ENCODE measurements at regions not wholly inside any gene's neighbourhood (a gene's known extent, or its start where the extent isn't known, plus 50 kb on each side); places are given as distances from the start of the nearest gene placed in this dataset.
"Not testable (repeated sequence)": the region's sequence is repeated elsewhere in the genome, so short reads cannot be mapped to it uniquely, and the experiment has no call there.

DNA sequence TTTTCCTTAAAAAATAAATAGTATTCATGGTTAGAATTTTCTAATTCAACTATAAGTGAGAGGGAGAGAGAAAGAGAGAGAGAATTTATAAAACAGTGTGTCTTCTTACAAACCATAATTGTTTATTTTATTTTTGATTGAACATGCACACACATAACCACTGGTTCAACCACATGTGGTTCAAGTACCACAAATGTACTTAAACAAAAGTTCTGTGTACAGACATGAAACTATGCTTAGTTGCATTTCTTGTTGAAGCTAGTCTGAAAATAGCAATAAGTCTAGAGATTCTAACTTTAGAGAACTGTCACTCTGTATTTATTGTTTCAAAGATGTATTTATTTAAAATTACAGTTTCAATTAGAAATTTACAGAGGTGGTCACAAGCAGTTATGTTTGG lies 130.6 kb upstream of the PDE4D start:
- Histone ChIP-seq H3K9me3 (no peaks in the 10 kb centered on the region), H3K4me3 (no peak overlapping the region)
- DNase-seq = no peak

GRCh38 chr5:60023255-60023654 lies 129.7 kb upstream of the PDE4D start:
- TF ChIP-seq POLR2A (IDR thresholded peaks at IDR 0.05) (no peak), CTCF (IDR thresholded peaks at IDR 0.05) (no peak)
- Histone ChIP-seq H3K36me3 (no peaks in the 10 kb centered on the region), H3K27ac (no peak overlapping the region), H3K27me3 (no peaks in the 10 kb centered on the region), H3K4me1 (no peaks in the 10 kb centered on the region), H3K4me3 (no peak overlapping the region), H3K9me3 (no peaks in the 10 kb centered on the region)
- no peak for DNase-seq
- intact Hi-C loops (cut with DNase I) = no loop called here

More for the DNA sequence above, 130.6 kb upstream of the PDE4D start:
- TF ChIP-seq CTCF (IDR thresholded peaks at IDR 0.05) (no peak), POLR2A (IDR thresholded peaks at IDR 0.05) (no peak)
- Histone ChIP-seq H3K27me3 (no peaks in the 10 kb centered on the region), H3K27ac (no peak overlapping the region), H3K36me3 (no peaks in the 10 kb centered on the region), H3K4me1 (no peaks in the 10 kb centered on the region)
- intact Hi-C loops (cut with DNase I) = no loop called here

- H3K36me3 ChIP-seq = no peaks in the 10 kb centered on the region
- no peaks in the 10 kb centered on the region for H3K27me3 ChIP-seq
- intact Hi-C loops (cut with DNase I) = no loop called here
- no peak overlapping the region for H3K27ac ChIP-seq
- no peak for TF ChIP-seq CTCF (IDR thresholded peaks at IDR 0.05)
- TF ChIP-seq POLR2A (IDR thresholded peaks at IDR 0.05) = no peak
- no peaks in the 10 kb centered on the region for H3K4me1 ChIP-seq
- no peak for DNase-seq
- no peak overlapping the region for H3K4me3 ChIP-seq
- H3K9me3 ChIP-seq = no peaks in the 10 kb centered on the region
Observed at GRCh38 chr5:60020457-60020856, 126.9 kb upstream of the PDE4D start.

DNA sequence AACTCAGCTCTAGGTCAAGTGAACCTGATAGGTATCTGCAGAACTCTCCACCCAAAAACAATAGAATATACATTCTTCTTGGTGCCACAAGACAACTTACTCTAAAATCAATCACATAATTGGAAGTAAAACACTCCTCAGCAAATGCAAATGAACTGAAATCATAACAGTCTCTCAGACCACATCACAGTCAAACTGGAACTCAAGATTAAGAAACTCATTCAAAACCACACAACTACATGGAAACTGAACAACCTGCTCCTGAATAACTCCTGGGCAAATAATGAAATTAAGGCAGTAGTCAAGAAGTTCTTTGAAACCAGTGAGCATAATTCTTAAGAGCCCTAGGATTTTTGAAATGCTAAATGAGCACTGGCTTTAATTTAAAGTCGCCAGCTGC lies 125.4 kb upstream of the PDE4D start:
- H3K36me3 ChIP-seq; H3K27me3 ChIP-seq; H3K9me3 ChIP-seq; DNase-seq; H3K4me1 ChIP-seq; H3K27ac ChIP-seq; H3K4me3 ChIP-seq; intact Hi-C loops (cut with DNase I): not testable (repeated sequence)
- 75 to 100% methylated on average over 1 of the region's 1 CpG for WGBS, 2 donors

- TF ChIP-seq CTCF (IDR thresholded peaks at IDR 0.05) = no peak
- Histone ChIP-seq H3K4me3 (no peak overlapping the region), H3K27me3 (no peaks in the 10 kb centered on the region), H3K4me1 (no peaks in the 10 kb centered on the region), H3K36me3 (no peaks in the 10 kb centered on the region), H3K9me3 (no peaks in the 10 kb centered on the region), H3K27ac (no peak overlapping the region)
- DNase-seq = no peak
- intact Hi-C loops (cut with DNase I) = no loop called here
Observed at GRCh38 chr5:60018091-60018490, 124.6 kb upstream of the PDE4D start.

DNA sequence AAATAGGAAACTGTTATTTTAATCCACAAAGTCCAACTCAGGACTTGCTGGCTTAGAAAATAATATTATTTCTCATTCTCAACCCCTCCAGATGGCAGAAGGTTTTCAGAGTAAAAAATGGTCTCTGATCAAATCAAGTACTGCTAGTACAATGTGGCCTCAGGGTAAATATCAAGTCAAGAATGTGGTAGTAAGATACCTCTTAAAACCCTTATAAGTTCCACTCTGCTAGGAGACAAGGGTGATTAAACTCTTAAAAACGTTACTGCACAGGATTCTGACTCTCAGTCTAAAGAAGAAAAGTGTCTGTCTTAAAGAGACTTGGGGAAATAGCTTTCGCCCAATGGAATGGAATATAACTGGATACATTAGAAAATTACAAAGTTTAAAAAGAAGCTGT lies 120.8 kb upstream of the PDE4D start:
- WGBS, 2 donors = 51 to 66% methylated on average over 2 of the region's 2 CpGs
- no peak overlapping the region for H3K4me3 ChIP-seq
- H3K4me1 ChIP-seq = no peaks in the 10 kb centered on the region
- no peaks in the 10 kb centered on the region for H3K9me3 ChIP-seq
- intact Hi-C loops (cut with DNase I) = no loop called here
- TF ChIP-seq CTCF (IDR thresholded peaks at IDR 0.05) = no peak
- no peak for TF ChIP-seq POLR2A (IDR thresholded peaks at IDR 0.05)
- H3K27me3 ChIP-seq = no peaks in the 10 kb centered on the region
- no peak for DNase-seq
- no peak overlapping the region for H3K27ac ChIP-seq
- no peaks in the 10 kb centered on the region for H3K36me3 ChIP-seq
